GM23248 (cell line): ENCODE measurements at regions not wholly inside any gene's neighbourhood (a gene's known extent, or its start where the extent isn't known, plus 50 kb on each side); places are given as distances from the start of the nearest gene placed in this dataset.

Experiments used
- DNase-seq: peaks from one replicate; pipeline ENCODE4 v3.0.0-alpha.2; 2015
- H2AFZ ChIP-seq: fragments of 200-600 bp; sonication (generic); 2 replicates; pipeline ENCODE4 v1.6.1; 2016; ENCODE audit warnings: antibody characterized with exemption
- H3F3A ChIP-seq: fragments of 200-600 bp; sonication (generic); 2 replicates; pipeline ENCODE4 v1.6.1; 2016; ENCODE audit warnings: mild to moderate bottlenecking, antibody characterized with exemption, mixed run types; ENCODE audit not compliant: insufficient read depth
- H3K27ac ChIP-seq: fragments of 200-600 bp; sonication (generic); 2 replicates; pipeline ENCODE4 v1.5.1; 2016; ENCODE audit warnings: mild to moderate bottlenecking
- H3K27me3 ChIP-seq: fragments of 200-600 bp; sonication (generic); replicated peaks from 2 replicates; pipeline ENCODE4 v1.6.1; 2016; ENCODE audit warnings: mild to moderate bottlenecking; ENCODE audit not compliant: insufficient read depth
- H3K36me3 ChIP-seq: fragments of 200-600 bp; sonication (generic); 2 replicates; pipeline ENCODE4 v1.6.1; 2016; ENCODE audit warnings: low read depth, mild to moderate bottlenecking
- H3K4me1 ChIP-seq: fragments of 200-600 bp; sonication (generic); 2 replicates; pipeline ENCODE4 v1.6.1; 2016; ENCODE audit warnings: mild to moderate bottlenecking; ENCODE audit not compliant: insufficient read depth
- H3K4me2 ChIP-seq: fragments of 200-600 bp; sonication (generic); one replicate; pipeline ENCODE4 v1.6.1; 2016; ENCODE audit warnings: mild to moderate bottlenecking; ENCODE audit not compliant: unreplicated experiment
- H3K4me3 ChIP-seq: fragments of 200-600 bp; sonication (generic); 2 replicates; pipeline ENCODE4 v1.5.1; 2016; ENCODE audit warnings: mild to moderate bottlenecking
- H3K79me2 ChIP-seq: fragments of 200-600 bp; sonication (generic); 2 replicates; pipeline ENCODE4 v1.6.1; 2016; ENCODE audit warnings: mild to moderate bottlenecking; ENCODE audit not compliant: insufficient read depth
- H3K9ac ChIP-seq: fragments of 200-600 bp; sonication (generic); 2 replicates; pipeline ENCODE4 v1.6.1; 2016; ENCODE audit warnings: mild to moderate bottlenecking
- H3K9me2 ChIP-seq: fragments of 200-600 bp; sonication (generic); 2 replicates; pipeline ENCODE4 v1.6.1; 2016; ENCODE audit warnings: mixed run types, mild to moderate bottlenecking, moderate library complexity; ENCODE audit not compliant: insufficient read depth
- H3K9me3 ChIP-seq: fragments of 200-600 bp; sonication (generic); one replicate; pipeline ENCODE4 v1.6.1; 2017; ENCODE audit warnings: low read depth
- H4K20me1 ChIP-seq: fragments of 200-600 bp; sonication (generic); 2 replicates; pipeline ENCODE4 v1.6.0; 2016; ENCODE audit not compliant: insufficient read depth
- EZH2 ChIP-seq: fragments of 200-600 bp; sonication (generic); IDR thresholded peaks from 2 replicates; pipeline ENCODE4 v1.6.1; 2018; ENCODE audit warnings: antibody characterized with exemption, mild to moderate bottlenecking; ENCODE audit not compliant: insufficient read depth, poor library complexity, severe bottlenecking
- EZH2phosphoT487 ChIP-seq: fragments of 200-600 bp; sonication (generic); IDR thresholded peaks from 2 replicates; pipeline ENCODE4 v1.6.1; 2018; ENCODE audit warnings: antibody characterized with exemption, moderate library complexity, mild to moderate bottlenecking, low read depth; ENCODE audit not compliant: insufficient read depth
- WGBS, 2 experiments: methylation state at CpG; one replicate each; pipeline ENCODE4 v1.1.6; 2015 to 2017; ENCODE audit warnings: low lambda C conversion rate in 2 of 2, low coverage in 1 of 2; ENCODE audit errors: missing lambda C conversion rate in 2 of 2; 5-methylcytosine and 5-hydroxymethylcytosine counted together
- in situ Hi-C: fragments of 300-500 bp; cut with MboI; formaldehyde crosslinking; loops from 2 replicates; pipeline ENCODE4 v1.15.0; 2020

DNA sequence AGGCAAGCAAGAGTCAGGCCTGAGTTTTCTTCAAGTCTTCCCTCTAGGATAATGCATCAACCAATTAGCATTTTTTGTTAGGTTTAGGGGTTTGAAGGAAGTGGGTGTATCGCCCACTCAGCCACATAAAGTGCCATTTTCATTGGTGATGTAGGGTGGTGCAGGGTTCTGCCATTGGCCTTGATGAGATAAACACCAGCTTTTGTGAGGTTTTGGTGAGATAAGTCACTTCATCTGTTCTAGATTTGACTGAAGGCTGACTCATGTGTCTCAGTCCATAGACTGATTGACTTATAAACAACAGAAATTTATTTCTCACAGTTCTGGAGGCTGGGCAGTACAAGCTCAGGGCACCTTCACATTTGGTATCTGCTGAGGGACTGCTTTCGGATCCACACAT, 84.5 kb upstream of the C3orf80 start:
- no peak for DNase-seq
- H3K9me3 ChIP-seq: no peaks in the 10 kb centered on the region
- no peaks in the 10 kb centered on the region for H4K20me1 ChIP-seq
- no peak overlapping the region for H3K27ac ChIP-seq
- no peak overlapping the region for H3K4me2 ChIP-seq
- H3K9me2 ChIP-seq: no peaks in the 10 kb centered on the region
- H3K4me1 ChIP-seq: peaks cover 2% of the 10 kb centered on the region; the same call in 1 of the 2 replicates
- H3K4me3 ChIP-seq: no peak overlapping the region
- 94 to 95% methylated on average over 2 of the region's 2 CpGs for WGBS, 2 experiments
- TF ChIP-seq EZH2phosphoT487: no peak
- TF ChIP-seq EZH2: no peak
- H3K9ac ChIP-seq: no peak overlapping the region
- H3F3A ChIP-seq: no peaks in the 10 kb centered on the region
- H2AFZ ChIP-seq: no peak overlapping the region
- H3K36me3 ChIP-seq: no peaks in the 10 kb centered on the region
- H3K79me2 ChIP-seq: no peaks in the 10 kb centered on the region
- in situ Hi-C loops: no loop called here
- H3K27me3 ChIP-seq: no peaks in the 10 kb centered on the region

DNA sequence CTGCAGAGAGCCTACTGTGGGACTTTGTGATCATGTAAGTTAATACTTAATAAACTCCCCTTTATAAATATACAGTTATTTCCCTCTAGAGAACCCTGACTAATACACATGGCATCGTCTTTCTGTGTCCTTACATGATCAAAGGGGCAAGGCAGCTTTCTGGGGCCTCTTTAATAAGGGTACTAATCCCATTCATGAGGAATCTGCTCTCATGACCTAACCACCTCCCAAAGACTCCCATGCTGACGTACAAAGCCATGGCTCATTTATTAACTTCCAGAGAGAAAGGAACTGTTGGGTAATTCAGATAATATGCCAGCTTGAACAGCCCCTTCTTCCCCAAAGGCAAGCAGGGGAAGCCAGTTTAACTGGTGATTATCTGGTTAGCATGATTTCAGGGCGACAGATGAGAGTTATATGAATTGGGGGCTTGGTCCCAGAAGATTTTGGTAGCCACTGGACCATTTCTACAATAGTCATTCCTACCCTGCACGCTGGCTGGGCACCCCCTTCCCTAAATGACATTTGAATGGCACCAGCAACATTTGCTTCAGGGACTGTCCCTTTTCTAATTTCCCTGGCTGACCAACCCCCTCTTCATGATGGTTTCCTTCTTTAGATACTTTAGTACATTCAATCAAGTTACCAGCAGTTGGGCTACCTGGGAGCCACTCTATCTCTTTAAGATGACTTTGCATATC, 83.6 kb upstream of the C3orf80 start:
- Histone ChIP-seq H3K27me3 (no peaks in the 10 kb centered on the region), H3K4me1 (no peaks in the 10 kb centered on the region), H3K9me3 (no peaks in the 10 kb centered on the region), H3K4me3 (no peak overlapping the region), H3K9me2 (no peaks in the 10 kb centered on the region), H3K9ac (no peak overlapping the region), H2AFZ (no peak overlapping the region), H3K27ac (no peak overlapping the region), H4K20me1 (no peaks in the 10 kb centered on the region), H3K4me2 (no peak overlapping the region), H3F3A (no peaks in the 10 kb centered on the region), H3K36me3 (no peaks in the 10 kb centered on the region), H3K79me2 (no peaks in the 10 kb centered on the region)
- in situ Hi-C loops: no loop called here
- 62 to 66% methylated on average over 4 of the region's 4 CpGs for WGBS, 2 experiments
- TF ChIP-seq EZH2: no peak
- no peak for TF ChIP-seq EZH2phosphoT487
- no peak for DNase-seq

DNA sequence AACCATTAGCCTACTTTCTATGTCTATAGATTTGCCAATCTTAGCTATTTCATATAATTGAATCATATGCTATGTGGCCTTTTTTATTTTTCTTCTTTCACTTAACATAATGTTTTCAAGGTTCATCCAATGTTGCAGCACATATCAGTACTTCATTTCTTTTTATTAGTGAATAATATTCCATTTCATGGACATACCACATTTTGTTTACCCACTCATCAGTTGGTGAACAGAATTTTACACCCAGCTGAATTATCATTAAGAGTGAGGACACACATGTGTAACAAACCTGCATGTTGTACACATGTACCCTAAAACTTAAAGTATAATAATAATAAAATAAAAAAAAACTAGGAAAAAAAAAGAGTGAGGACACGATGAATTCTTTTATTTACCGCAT, 81.7 kb upstream of the C3orf80 start:
- Histone ChIP-seq H3K4me2 (no peak overlapping the region), H3K9ac (no peak overlapping the region), H3K9me2 (no peaks in the 10 kb centered on the region; the same call in 1 of the 2 replicates), H2AFZ (no peak overlapping the region), H4K20me1 (no peaks in the 10 kb centered on the region), H3K27ac (no peak overlapping the region), H3F3A (no peaks in the 10 kb centered on the region), H3K4me3 (no peak overlapping the region), H3K4me1 (no peaks in the 10 kb centered on the region), H3K9me3 (no peaks in the 10 kb centered on the region), H3K27me3 (no peaks in the 10 kb centered on the region), H3K79me2 (no peaks in the 10 kb centered on the region), H3K36me3 (no peaks in the 10 kb centered on the region)
- in situ Hi-C loops: no loop called here
- WGBS, 2 experiments: 95 to 97% methylated on average over 2 of the region's 2 CpGs
- TF ChIP-seq EZH2 (no peak), EZH2phosphoT487 (no peak)
- no peak for DNase-seq

DNA sequence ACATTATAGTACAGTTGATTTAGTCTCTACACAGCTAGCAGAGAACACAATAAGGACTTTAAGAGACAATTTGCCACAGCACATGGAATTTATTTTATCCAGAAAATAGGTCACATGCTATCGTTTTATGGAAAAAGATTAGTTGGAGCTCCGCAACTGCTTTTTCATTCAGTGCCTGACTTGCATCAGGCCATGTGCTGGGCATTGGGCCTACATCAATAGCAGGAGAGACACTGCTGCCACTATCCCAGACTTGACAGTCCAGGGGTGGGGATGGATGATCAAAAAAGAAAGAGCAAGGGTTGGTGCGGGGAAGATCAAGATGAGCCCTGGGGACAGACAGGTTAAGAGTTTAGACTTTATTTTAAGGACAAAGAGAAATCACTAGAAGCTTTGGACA, 75.2 kb upstream of the C3orf80 start:
- Histone ChIP-seq H3F3A (peaks cover 21% of the 10 kb centered on the region), H3K9ac (no peak overlapping the region), H4K20me1 (no peaks in the 10 kb centered on the region), H3K4me2 (peak overlapping the region; percentile 55), H3K9me2 (no peaks in the 10 kb centered on the region; the same call in 1 of the 2 replicates), H3K79me2 (no peaks in the 10 kb centered on the region), H3K36me3 (no peaks in the 10 kb centered on the region), H3K4me1 (peaks cover 19% of the 10 kb centered on the region), H3K27ac (peak overlapping the region; percentile 44), H3K27me3 (no peaks in the 10 kb centered on the region), H3K9me3 (no peaks in the 10 kb centered on the region), H3K4me3 (no peak overlapping the region), H2AFZ (no peak overlapping the region)
- in situ Hi-C loops: no loop called here
- peak; percentile 23 for DNase-seq
- WGBS, 2 experiments: 15 to 21% methylated on average over 3 of the region's 3 CpGs
- no peak for TF ChIP-seq EZH2
- no peak for TF ChIP-seq EZH2phosphoT487
